PC-9 (cell line): ENCODE measurements at regions not wholly inside any gene's neighbourhood (a gene's known extent, or its start where the extent isn't known, plus 50 kb on each side); places are given as distances from the start of the nearest gene placed in this dataset.

Source experiments
- BruUV-seq: library from RNA; stranded (reverse); fragments of 400-500 nt; replicated peaks from 2 replicates; lab custom pipeline; 2021; lab: Mats Ljungman, UMichigan
- CTCF ChIA-PET: fragments of 300-600 bp; sonication (Branson Sonifier 250); formaldehyde crosslinking; loops from one replicate; lab custom pipeline; 2022; ENCODE audit warnings: antibody characterized with exemption; lab: Charles Lee
- POLR2A ChIA-PET: fragments of 300-600 bp; sonication (Branson Sonifier 250); formaldehyde crosslinking; loops from one replicate; lab custom pipeline; 2022; ENCODE audit warnings: antibody characterized with exemption; ENCODE audit not compliant: unreplicated experiment; lab: Charles Lee
- DNase-seq, 2 experiments: peaks; one replicate each; pipeline versions ENCODE4 v3.0.0 to v3.0.0-alpha.2; 2015 to 2022; ENCODE audit warnings: mixed read lengths in 1 of 2
- H2AFZ ChIP-seq: fragments of 200-600 bp; sonication (generic); 2 replicates; pipeline ENCODE4 v1.8.1; 2017; ENCODE audit warnings: antibody characterized with exemption
- H3F3A ChIP-seq: fragments of 200-600 bp; sonication (generic); 2 replicates; pipeline ENCODE4 v1.8.1; 2017; ENCODE audit warnings: antibody characterized with exemption, mild to moderate bottlenecking, low read depth; ENCODE audit not compliant: insufficient read depth
- H3K27ac ChIP-seq: fragments of 200-600 bp; sonication (generic); 2 replicates; pipeline ENCODE4 v1.6.1; 2016; ENCODE audit warnings: mixed run types
- H3K27me3 ChIP-seq: fragments of 200-600 bp; sonication (generic); 2 replicates; pipeline ENCODE4 v1.6.1; 2016; ENCODE audit warnings: low read depth, mixed run types; ENCODE audit not compliant: insufficient read depth
- H3K36me3 ChIP-seq: fragments of 200-600 bp; sonication (generic); 2 replicates; pipeline ENCODE4 v1.6.1; 2016; ENCODE audit warnings: low read depth, mixed run types
- H3K4me1 ChIP-seq: fragments of 200-600 bp; sonication (generic); replicated peaks from 2 replicates; pipeline ENCODE4 v1.6.1; 2016; ENCODE audit warnings: mixed run types; ENCODE audit not compliant: insufficient read depth
- H3K4me2 ChIP-seq: fragments of 200-600 bp; sonication (generic); 2 replicates; pipeline ENCODE4 v1.6.1; 2017; ENCODE audit warnings: mixed run types
- H3K4me3 ChIP-seq: fragments of 200-600 bp; sonication (generic); 2 replicates; pipeline ENCODE4 v1.6.1; 2016; ENCODE audit warnings: mixed run types
- H3K79me2 ChIP-seq: fragments of 200-600 bp; sonication (generic); 2 replicates; pipeline ENCODE4 v1.6.1; 2017; ENCODE audit warnings: low read depth, mixed run types
- H3K9me2 ChIP-seq: fragments of 200-600 bp; sonication (generic); 2 replicates; pipeline ENCODE4 v1.8.1; 2017; ENCODE audit warnings: mild to moderate bottlenecking; ENCODE audit not compliant: insufficient read depth
- H3K9me3 ChIP-seq: fragments of 200-600 bp; sonication (generic); 2 replicates; pipeline ENCODE4 v1.8.1; 2016; ENCODE audit warnings: low read depth; ENCODE audit not compliant: insufficient read depth
- H4K20me1 ChIP-seq: fragments of 200-600 bp; sonication (generic); 2 replicates; pipeline ENCODE4 v1.8.1; 2017; ENCODE audit not compliant: insufficient read depth
- CTCF ChIP-seq: fragments of 200-600 bp; sonication (generic); conservative IDR thresholded peaks from 2 replicates; pipeline ENCODE4 v1.6.1; 2017; ENCODE audit warnings: mixed run types, antibody characterized with exemption, mild to moderate bottlenecking, moderate library complexity
- EZH2 ChIP-seq: fragments of 200-600 bp; sonication (generic); IDR thresholded peaks from 2 replicates; pipeline ENCODE4 v1.8.0; 2017; ENCODE audit warnings: antibody characterized with exemption, low read depth
- intact Hi-C: fragments of 100-400 bp; cut with micrococcal nuclease; formaldehyde crosslinking; loops from one replicate; pipeline ENCODE4 v1.10.0; 2022; ENCODE audit not compliant: unreplicated experiment

- DNase-seq, result no peak
- Histone ChIP-seq H3K9me2 (no peaks in the 10 kb centered on the region), H3K4me1 (no peaks in the 10 kb centered on the region), H3K27me3 (no peaks in the 10 kb centered on the region), H3K4me3 (no peak overlapping the region), H3F3A (no peaks in the 10 kb centered on the region), H3K79me2 (no peaks in the 10 kb centered on the region), H3K36me3 (no peaks in the 10 kb centered on the region), H2AFZ (no peak overlapping the region), H4K20me1 (no peaks in the 10 kb centered on the region), H3K9me3 (no peaks in the 10 kb centered on the region), H3K27ac (no peak overlapping the region), H3K4me2 (no peak overlapping the region)
- TF ChIP-seq CTCF (no peak), EZH2 (no peak)
- intact Hi-C loops, result no loop called here
- CTCF ChIA-PET, result no interaction called here
- BruUV-seq, result no TSS peak
- POLR2A ChIA-PET, result interaction anchor here (0.8 kb wide), 1 partner anchor 593 kb away, joined by 3 read pairs; no protein-coding TSS in a partner anchor
Observed at GRCh38 chr6:86793649-86794048, 143.7 kb upstream of the HTR1E start.

GRCh38 chr6:86791476-86791875 is 145.9 kb upstream of the HTR1E start:
- H3K4me2 ChIP-seq, result no peak overlapping the region
- no peak overlapping the region for H3K4me3 ChIP-seq
- no peaks in the 10 kb centered on the region for H3K79me2 ChIP-seq
- no peaks in the 10 kb centered on the region for H3K36me3 ChIP-seq
- DNase-seq, result no peak
- no peak overlapping the region for H2AFZ ChIP-seq
- no peaks in the 10 kb centered on the region for H3F3A ChIP-seq
- H3K9me3 ChIP-seq, result no peaks in the 10 kb centered on the region
- no peak overlapping the region for H3K27ac ChIP-seq
- no peaks in the 10 kb centered on the region for H3K27me3 ChIP-seq
- ChIA-PET CTCF (no interaction called here), POLR2A (no interaction called here)
- no peaks in the 10 kb centered on the region for H4K20me1 ChIP-seq
- intact Hi-C loops, result no loop called here
- no peaks in the 10 kb centered on the region for H3K9me2 ChIP-seq
- BruUV-seq, result no TSS peak
- H3K4me1 ChIP-seq, result no peaks in the 10 kb centered on the region
- TF ChIP-seq EZH2 (no peak), CTCF (no peak)

- Histone ChIP-seq H4K20me1 (no peaks in the 10 kb centered on the region), H3K4me3 (no peak overlapping the region), H3K27me3 (no peaks in the 10 kb centered on the region), H3K9me3 (no peaks in the 10 kb centered on the region), H3K36me3 (no peaks in the 10 kb centered on the region), H3F3A (no peaks in the 10 kb centered on the region), H3K9me2 (no peaks in the 10 kb centered on the region), H2AFZ (no peak overlapping the region), H3K27ac (no peak overlapping the region), H3K4me2 (no peak overlapping the region), H3K79me2 (no peaks in the 10 kb centered on the region), H3K4me1 (no peaks in the 10 kb centered on the region)
- BruUV-seq, result no TSS peak
- DNase-seq, result no peak
- ChIA-PET CTCF (no interaction called here), POLR2A (no interaction called here)
- intact Hi-C loops, result no loop called here
- TF ChIP-seq CTCF (no peak), EZH2 (no peak)
Observed at GRCh38 chr6:86789779-86790411, 147.4 kb upstream of the HTR1E start.
